H9 (cell line): ENCODE measurements at regions not wholly inside any gene's neighbourhood (a gene's known extent, or its start where the extent isn't known, plus 50 kb on each side); places are given as distances from the start of the nearest gene placed in this dataset.

ENCODE experiments used
- DNase-seq: peaks from one replicate; pipeline ENCODE4 v3.0.0-alpha.2; 2017
- H2AFZ ChIP-seq: one replicate; pipeline ENCODE4 v1.6.1; 2013; ENCODE audit warnings: mild to moderate bottlenecking, low read length, control low read depth, moderate library complexity
- H2AK5ac ChIP-seq: 2 replicates; pipeline ENCODE4 v1.6.1; 2013; ENCODE audit warnings: low read length, control low read depth, mixed read lengths; ENCODE audit not compliant: insufficient read length
- H2BK120ac ChIP-seq: one replicate; pipeline ENCODE4 v1.6.1; 2013; ENCODE audit warnings: low read depth, mild to moderate bottlenecking, low read length, control low read depth, inconsistent platforms; ENCODE audit not compliant: poor library complexity, severe bottlenecking
- H2BK12ac ChIP-seq: 2 replicates; pipeline ENCODE4 v1.6.1; 2013; ENCODE audit warnings: low read length, control low read depth, mixed read lengths, low read depth; ENCODE audit not compliant: insufficient read length
- H2BK15ac ChIP-seq: 2 replicates; pipeline ENCODE4 v1.6.1; 2013; ENCODE audit warnings: low read depth, low read length, control low read depth
- H2BK20ac ChIP-seq: one replicate; pipeline ENCODE4 v1.6.1; 2013; ENCODE audit warnings: low read depth, mild to moderate bottlenecking, low read length, control low read depth, inconsistent platforms; ENCODE audit not compliant: poor library complexity, severe bottlenecking
- H2BK5ac ChIP-seq: 2 replicates; pipeline ENCODE4 v1.6.1; 2013; ENCODE audit warnings: low read length, control low read depth, mixed read lengths; ENCODE audit not compliant: insufficient read length
- H3K14ac ChIP-seq: 2 replicates; pipeline ENCODE4 v1.6.1; 2013; ENCODE audit warnings: low read length, control low read depth; ENCODE audit not compliant: insufficient read depth
- H3K18ac ChIP-seq: 2 replicates; pipeline ENCODE4 v1.6.1; 2013; ENCODE audit warnings: low read depth, mild to moderate bottlenecking, mixed read lengths, low read length, control low read depth; ENCODE audit not compliant: insufficient read length
- H3K23ac ChIP-seq: 2 replicates; pipeline ENCODE4 v1.6.1; 2013; ENCODE audit warnings: low read length, control low read depth, mixed read lengths, low read depth; ENCODE audit not compliant: insufficient read length
- H3K23me2 ChIP-seq: 2 replicates; pipeline ENCODE4 v1.6.1; 2013; ENCODE audit warnings: low read depth, mild to moderate bottlenecking, mixed read lengths, low read length, control low read depth; ENCODE audit not compliant: insufficient read length, poor library complexity, severe bottlenecking
- H3K27ac ChIP-seq: 2 replicates; pipeline ENCODE4 v1.5.1; 2013; ENCODE audit warnings: low read length, control low read depth, mixed read lengths, low read depth; ENCODE audit not compliant: insufficient read length
- H3K27me3 ChIP-seq: 2 replicates; pipeline ENCODE4 v1.6.1; 2013; ENCODE audit warnings: low read length, control low read depth, inconsistent platforms; ENCODE audit not compliant: insufficient read depth
- H3K4ac ChIP-seq: 2 replicates; pipeline ENCODE4 v1.6.1; 2013; ENCODE audit warnings: low read depth, mild to moderate bottlenecking, control low read depth, inconsistent platforms, low read length, moderate library complexity
- H3K4me1 ChIP-seq: 2 replicates; pipeline ENCODE4 v1.6.1; 2013; ENCODE audit warnings: low read length, control low read depth, inconsistent platforms; ENCODE audit not compliant: insufficient read depth
- H3K4me2 ChIP-seq: 2 replicates; pipeline ENCODE4 v1.6.1; 2013; ENCODE audit warnings: low read length, control low read depth, mixed read lengths; ENCODE audit not compliant: insufficient read length, insufficient read depth
- H3K56ac ChIP-seq: 2 replicates; pipeline ENCODE4 v1.6.1; 2013; ENCODE audit warnings: low read depth, mild to moderate bottlenecking, mixed read lengths, low read length, control low read depth; ENCODE audit not compliant: insufficient read length
- H3K79me1 ChIP-seq: 2 replicates; pipeline ENCODE4 v1.6.1; 2013; ENCODE audit warnings: low read depth, mild to moderate bottlenecking, moderate library complexity, low read length, control low read depth, inconsistent platforms; ENCODE audit not compliant: insufficient read depth, poor library complexity, severe bottlenecking
- H3K79me2 ChIP-seq: 2 replicates; pipeline ENCODE4 v1.6.1; 2013; ENCODE audit warnings: low read length, control low read depth, inconsistent platforms; ENCODE audit not compliant: insufficient read depth
- H3K9ac ChIP-seq: 2 replicates; pipeline ENCODE4 v1.6.1; 2013; ENCODE audit warnings: low read length, control low read depth, mixed read lengths; ENCODE audit not compliant: insufficient read length; ENCODE audit errors: extremely low read depth
- H3K9me3 ChIP-seq: one replicate; pipeline ENCODE4 v1.6.1; 2013; ENCODE audit warnings: low read depth, low read length, inconsistent platforms; ENCODE audit not compliant: control insufficient read depth
- H3T11ph ChIP-seq: one replicate; pipeline ENCODE4 v1.6.1; 2013; ENCODE audit warnings: mild to moderate bottlenecking, low read length, control low read depth, inconsistent platforms
- H4K20me1 ChIP-seq: one replicate; pipeline ENCODE4 v1.6.1; 2013; ENCODE audit not compliant: control insufficient read depth, insufficient read length, insufficient read depth
- H4K5ac ChIP-seq: 2 replicates; pipeline ENCODE4 v1.6.1; 2013; ENCODE audit warnings: low read depth, mild to moderate bottlenecking, mixed read lengths, low read length, control low read depth; ENCODE audit not compliant: insufficient read length
- H4K8ac ChIP-seq: replicated peaks from 2 replicates; pipeline ENCODE4 v1.6.1; 2013; ENCODE audit warnings: low read length, control low read depth, mixed read lengths, low read depth; ENCODE audit not compliant: insufficient read length
- H4K91ac ChIP-seq: 2 replicates; pipeline ENCODE4 v1.6.1; 2013; ENCODE audit warnings: low read depth, mild to moderate bottlenecking, moderate library complexity, mixed read lengths, low read length, control low read depth; ENCODE audit not compliant: insufficient read length
- H3K27ac Mint-ChIP-seq, 3 experiments: 2 replicates in 2 of 3; 3 replicates in 1 of 3; pipeline ENCODE4 v1.8.0; 2020 to 2021; ENCODE audit warnings: mixed read lengths in 3 of 3, mild to moderate bottlenecking in 1 of 3, moderate library complexity in 1 of 3
- H3K27me3 Mint-ChIP-seq: 2 replicates; pipeline ENCODE4 v1.8.0; 2021; ENCODE audit warnings: low read depth, mild to moderate bottlenecking, moderate library complexity, mixed read lengths
- H3K36me3 Mint-ChIP-seq, 3 experiments: 2 replicates in 2 of 3; 3 replicates in 1 of 3; pipeline ENCODE4 v1.8.0; 2020 to 2021; ENCODE audit warnings: low read depth in 3 of 3, mixed read lengths in 3 of 3; ENCODE audit not compliant: insufficient read depth in 1 of 3
- H3K4me1 Mint-ChIP-seq, 2 experiments: 2 replicates each; pipeline ENCODE4 v1.8.0; 2020; ENCODE audit warnings: mixed read lengths in 2 of 2
- H3K4me3 Mint-ChIP-seq, 2 experiments: 2 replicates in 1 of 2; 3 replicates in 1 of 2; pipeline ENCODE4 v1.8.0; 2020 to 2021; ENCODE audit warnings: mild to moderate bottlenecking in 2 of 2, mixed read lengths in 2 of 2, moderate library complexity in 1 of 2
- H3K9me3 Mint-ChIP-seq, 2 experiments: 2 replicates in 1 of 2; 3 replicates in 1 of 2; pipeline ENCODE4 v1.8.0; 2020; ENCODE audit warnings: mild to moderate bottlenecking in 2 of 2, mixed read lengths in 2 of 2, moderate library complexity in 1 of 2
- WGBS: extraction: QIAGEN DNeasy Blood & Tissue Kit; methylation state at CpG from one replicate; pipeline ENCODE4 v1.1.7; 2013; ENCODE audit warnings: missing lambda C conversion rate, low lambda C conversion rate, mixed read lengths; ENCODE audit not compliant: insufficient read length; ENCODE audit errors: extremely low coverage; 5-methylcytosine and 5-hydroxymethylcytosine counted together
- TF ChIP-seq, protein P1 (sequence below): fragments of 200-600 bp; sonication (generic); conservative IDR thresholded peaks from 3 replicates; pipeline ENCODE4 v1.8.0; 2021; ENCODE audit warnings: antibody characterized with exemption, mild to moderate bottlenecking

DNA sequence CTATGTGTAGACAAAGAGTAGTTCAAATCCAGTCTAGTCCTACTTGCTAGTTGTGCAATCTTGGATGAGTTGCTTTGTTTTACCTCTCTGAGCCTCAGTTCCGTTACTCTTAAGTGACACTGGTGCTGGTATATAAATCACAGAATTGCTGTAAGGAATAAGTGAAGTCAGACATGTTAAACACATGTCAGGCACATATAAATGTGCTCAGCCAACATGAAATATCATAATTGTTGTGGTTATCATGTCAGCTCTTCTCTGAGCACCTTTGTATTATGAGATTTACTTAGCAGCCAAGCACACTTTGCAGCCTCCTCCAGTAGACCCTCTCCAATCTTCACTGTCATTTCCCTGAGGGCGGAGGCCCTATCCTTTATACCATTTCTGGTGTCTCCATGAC, 87.9 kb upstream of the PAK3 start:
- H3K9ac ChIP-seq: no peak overlapping the region
- WGBS: no CpG with 5 or more reads among the region's 2 CpGs

More for the DNA sequence above, 87.9 kb upstream of the PAK3 start:
- no peak overlapping the region for H3T11ph ChIP-seq
- H2BK5ac ChIP-seq: no peak overlapping the region
- no peaks in the 10 kb centered on the region for H3K9me3 ChIP-seq
- H2BK12ac ChIP-seq: no peak overlapping the region
- H3K56ac ChIP-seq: no peak overlapping the region
- H3K4me2 ChIP-seq: no peak overlapping the region
- H3K14ac ChIP-seq: no peak overlapping the region
- no peak overlapping the region for H2BK120ac ChIP-seq
- no peak overlapping the region for H3K23ac ChIP-seq
- no peak overlapping the region for H4K8ac ChIP-seq
- no peak overlapping the region for H2AFZ ChIP-seq
- H2BK20ac ChIP-seq: no peak overlapping the region
- no peak overlapping the region for H4K91ac ChIP-seq
- no peak overlapping the region for H4K5ac ChIP-seq
- H3K36me3 Mint-ChIP-seq: no peaks in the 10 kb centered on the region; a peak in 1 of 7 replicates
- peaks cover 35 to 55% of the 10 kb centered on the region in 2 experiments for H3K4me1 Mint-ChIP-seq
- no peak overlapping the region for H3K27ac Mint-ChIP-seq
- no peak overlapping the region for H2BK15ac ChIP-seq
- no peak overlapping the region for H3K18ac ChIP-seq
- no peak overlapping the region for H3K27ac ChIP-seq
- no peaks in the 10 kb centered on the region for H3K23me2 ChIP-seq
- H3K79me1 ChIP-seq: no peaks in the 10 kb centered on the region
- TF ChIP-seq, protein P1, sequence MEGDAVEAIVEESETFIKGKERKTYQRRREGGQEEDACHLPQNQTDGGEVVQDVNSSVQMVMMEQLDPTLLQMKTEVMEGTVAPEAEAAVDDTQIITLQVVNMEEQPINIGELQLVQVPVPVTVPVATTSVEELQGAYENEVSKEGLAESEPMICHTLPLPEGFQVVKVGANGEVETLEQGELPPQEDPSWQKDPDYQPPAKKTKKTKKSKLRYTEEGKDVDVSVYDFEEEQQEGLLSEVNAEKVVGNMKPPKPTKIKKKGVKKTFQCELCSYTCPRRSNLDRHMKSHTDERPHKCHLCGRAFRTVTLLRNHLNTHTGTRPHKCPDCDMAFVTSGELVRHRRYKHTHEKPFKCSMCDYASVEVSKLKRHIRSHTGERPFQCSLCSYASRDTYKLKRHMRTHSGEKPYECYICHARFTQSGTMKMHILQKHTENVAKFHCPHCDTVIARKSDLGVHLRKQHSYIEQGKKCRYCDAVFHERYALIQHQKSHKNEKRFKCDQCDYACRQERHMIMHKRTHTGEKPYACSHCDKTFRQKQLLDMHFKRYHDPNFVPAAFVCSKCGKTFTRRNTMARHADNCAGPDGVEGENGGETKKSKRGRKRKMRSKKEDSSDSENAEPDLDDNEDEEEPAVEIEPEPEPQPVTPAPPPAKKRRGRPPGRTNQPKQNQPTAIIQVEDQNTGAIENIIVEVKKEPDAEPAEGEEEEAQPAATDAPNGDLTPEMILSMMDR: no peak
- H2AK5ac ChIP-seq: no peak overlapping the region
- H3K9me3 Mint-ChIP-seq: no peaks in the 10 kb centered on the region; a peak in 1 of 5 replicates
- H4K20me1 ChIP-seq: no peaks in the 10 kb centered on the region
- no peak overlapping the region for H3K4me3 Mint-ChIP-seq
- H3K27me3 Mint-ChIP-seq: no peaks in the 10 kb centered on the region
- DNase-seq: no peak
- no peak overlapping the region for H3K4ac ChIP-seq
- no peaks in the 10 kb centered on the region; the same call in 1 of the 2 replicates for H3K27me3 ChIP-seq
- H3K79me2 ChIP-seq: no peaks in the 10 kb centered on the region
- no peaks in the 10 kb centered on the region; the same call in 1 of the 2 replicates for H3K4me1 ChIP-seq
